ENCODE measurements at regions not wholly inside any gene's neighbourhood (a gene's known extent, or its start where the extent isn't known, plus 50 kb on each side); places are given as distances from the start of the nearest gene placed in this dataset.

DNA sequence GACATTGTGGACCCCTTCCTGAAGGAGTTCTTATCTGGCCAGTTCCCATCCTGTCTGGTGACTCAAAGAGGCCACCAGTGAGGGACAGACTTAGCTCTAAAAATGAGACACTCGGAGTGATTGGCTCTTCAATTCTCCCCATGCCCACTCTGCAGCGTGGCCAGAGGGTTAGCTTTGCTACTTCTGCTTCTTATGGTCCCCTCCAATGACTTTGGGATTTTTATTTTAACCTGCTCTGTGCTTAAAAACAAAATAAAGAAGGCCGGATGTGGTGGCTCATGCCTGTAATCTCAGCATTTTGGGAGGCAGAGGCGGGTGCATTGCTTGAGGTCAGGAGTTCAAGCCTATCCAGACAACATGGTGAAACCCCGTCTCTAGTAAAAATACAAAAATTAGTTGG lies 573.0 kb upstream of the AUTS2 start:
- no peak for FAIRE-seq
- Histone ChIP-seq H3K36me3 (ENCODE audit: insufficient read depth, low read length) (no peaks in the 10 kb centered on the region), H3K4me2 (ENCODE audit: low read length) (no peak overlapping the region), H2AFZ (ENCODE audit: low read depth, low read length) (no peak overlapping the region), H3K4me3 (ENCODE audit: insufficient read depth, low read depth, low read length) (no peak overlapping the region), H3K4me1 (ENCODE audit: insufficient read depth, low read length) (no peaks in the 10 kb centered on the region), H3K79me2 (ENCODE audit: insufficient read depth, low read length) (no peaks in the 10 kb centered on the region), H4K20me1 (ENCODE audit: insufficient read depth, low read length) (no peaks in the 10 kb centered on the region), H3K9me3 (ENCODE audit: insufficient read depth, low read depth, low read length) (no peaks in the 10 kb centered on the region), H3K27me3 (ENCODE audit: insufficient read depth, low read length) (no peaks in the 10 kb centered on the region), H3K27ac (ENCODE audit: low read depth, low read length) (no peak overlapping the region), H3K9ac (ENCODE audit: low read length) (no peak overlapping the region)
- no peak for DNase-seq (ENCODE audit: low read depth)
- Mint-ChIP-seq H3K27ac (ENCODE audit: unreplicated experiment) (no peak overlapping the region), H3K36me3 (ENCODE audit: low read depth, unreplicated experiment) (no peaks in the 10 kb centered on the region), H3K9me3 (ENCODE audit: unreplicated experiment) (peaks cover 3% of the 10 kb centered on the region), H3K4me3 (ENCODE audit: unreplicated experiment) (no peak overlapping the region), H3K4me1 (ENCODE audit: low read depth, unreplicated experiment) (no peaks in the 10 kb centered on the region), H3K27me3 (ENCODE audit: low read depth, unreplicated experiment) (no peaks in the 10 kb centered on the region)
- no peak for TF ChIP-seq EZH2 (IDR thresholded peaks at IDR 0.05; ENCODE audit: insufficient read depth, low read length)
- no peak for TF ChIP-seq CTCF (IDR thresholded peaks at IDR 0.05; ENCODE audit: insufficient read depth, low read depth, low read length)

- Histone ChIP-seq H3K27ac (ENCODE audit: low read depth, low read length) (no peak overlapping the region), H3K9me3 (ENCODE audit: insufficient read depth, low read depth, low read length) (no peaks in the 10 kb centered on the region), H3K27me3 (ENCODE audit: insufficient read depth, low read length) (no peaks in the 10 kb centered on the region), H4K20me1 (ENCODE audit: insufficient read depth, low read length) (no peaks in the 10 kb centered on the region), H3K4me1 (ENCODE audit: insufficient read depth, low read length) (no peaks in the 10 kb centered on the region), H3K36me3 (ENCODE audit: insufficient read depth, low read length) (no peaks in the 10 kb centered on the region), H3K4me2 (ENCODE audit: low read length) (no peak overlapping the region), H3K79me2 (ENCODE audit: insufficient read depth, low read length) (no peaks in the 10 kb centered on the region), H3K4me3 (ENCODE audit: insufficient read depth, low read depth, low read length) (no peak overlapping the region), H2AFZ (ENCODE audit: low read depth, low read length) (no peak overlapping the region), H3K9ac (ENCODE audit: low read length) (no peak overlapping the region)
- H3K4me1 Mint-ChIP-seq (ENCODE audit: low read depth, unreplicated experiment) = no peaks in the 10 kb centered on the region
- TF ChIP-seq CTCF (IDR thresholded peaks at IDR 0.05; ENCODE audit: insufficient read depth, low read depth, low read length) (no peak), EZH2 (IDR thresholded peaks at IDR 0.05; ENCODE audit: insufficient read depth, low read length) (no peak)
- H3K27me3 Mint-ChIP-seq (ENCODE audit: low read depth, unreplicated experiment) = no peaks in the 10 kb centered on the region
- no peak overlapping the region for H3K4me3 Mint-ChIP-seq (ENCODE audit: unreplicated experiment)
- H3K9me3 Mint-ChIP-seq (ENCODE audit: unreplicated experiment) = peaks cover 5% of the 10 kb centered on the region
- DNase-seq (ENCODE audit: low read depth) (no peak), FAIRE-seq (no peak)
- H3K27ac Mint-ChIP-seq (ENCODE audit: unreplicated experiment) = no peak overlapping the region
- H3K36me3 Mint-ChIP-seq (ENCODE audit: low read depth, unreplicated experiment) = no peaks in the 10 kb centered on the region
Measured at GRCh38 chr7:69032848-69033247, 565.4 kb upstream of the AUTS2 start.

GRCh38 chr7:69035826-69036225 lies 562.4 kb upstream of the AUTS2 start:
- Mint-ChIP-seq H3K4me1 (ENCODE audit: low read depth, unreplicated experiment) (no peaks in the 10 kb centered on the region), H3K27ac (ENCODE audit: unreplicated experiment) (no peak overlapping the region), H3K27me3 (ENCODE audit: low read depth, unreplicated experiment) (no peaks in the 10 kb centered on the region), H3K36me3 (ENCODE audit: low read depth, unreplicated experiment) (no peaks in the 10 kb centered on the region), H3K4me3 (ENCODE audit: unreplicated experiment) (no peak overlapping the region), H3K9me3 (ENCODE audit: unreplicated experiment) (peaks cover 9% of the 10 kb centered on the region)
- H3K9ac ChIP-seq (ENCODE audit: low read length) = no peak overlapping the region
- H3K36me3 ChIP-seq (ENCODE audit: insufficient read depth, low read length) = no peaks in the 10 kb centered on the region
- H3K9me3 ChIP-seq (ENCODE audit: insufficient read depth, low read depth, low read length) = no peaks in the 10 kb centered on the region
- DNase-seq (ENCODE audit: low read depth) (no peak), FAIRE-seq (no peak)
- H3K4me1 ChIP-seq (ENCODE audit: insufficient read depth, low read length) = no peaks in the 10 kb centered on the region
- H3K4me3 ChIP-seq (ENCODE audit: insufficient read depth, low read depth, low read length) = no peak overlapping the region
- H3K27me3 ChIP-seq (ENCODE audit: insufficient read depth, low read length) = no peaks in the 10 kb centered on the region
- no peak overlapping the region for H3K4me2 ChIP-seq (ENCODE audit: low read length)
- H3K27ac ChIP-seq (ENCODE audit: low read depth, low read length) = no peak overlapping the region
- H4K20me1 ChIP-seq (ENCODE audit: insufficient read depth, low read length) = no peaks in the 10 kb centered on the region
- TF ChIP-seq CTCF (IDR thresholded peaks at IDR 0.05; ENCODE audit: insufficient read depth, low read depth, low read length) (no peak), EZH2 (IDR thresholded peaks at IDR 0.05; ENCODE audit: insufficient read depth, low read length) (no peak)
- H3K79me2 ChIP-seq (ENCODE audit: insufficient read depth, low read length) = no peaks in the 10 kb centered on the region
- no peak overlapping the region for H2AFZ ChIP-seq (ENCODE audit: low read depth, low read length)

Data from astrocyte (in vitro differentiated cells and primary cell).